Thymus (tissue), 11 donors: ENCODE measurements at regions not wholly inside any gene's neighbourhood (a gene's known extent, or its start where the extent isn't known, plus 50 kb on each side); places are given as distances from the start of the nearest gene placed in this dataset.

Experiments used
- DNase-seq, 9 donors: peaks; one replicate each; pipeline ENCODE4 v3.0.0-alpha.2; 2013; ENCODE audit warnings: low spot score in 9 of 9, low read depth in 6 of 9, missing footprints in 1 of 9
- H3K27ac ChIP-seq, 2 donors: one replicate each; pipeline ENCODE4 v1.5.1; 2013; ENCODE audit warnings: control low read depth in 1 of 2, low read depth in 1 of 2, low read length in 1 of 2, mild to moderate bottlenecking in 1 of 2, moderate library complexity in 1 of 2
- H3K27me3 ChIP-seq, 2 donors: one replicate each; pipeline ENCODE4 v1.5.1; 2013; ENCODE audit warnings: low read length in 1 of 2; ENCODE audit not compliant: control insufficient read depth in 2 of 2, insufficient read depth in 1 of 2
- H3K36me3 ChIP-seq, 2 donors: one replicate each; pipeline ENCODE4 v1.5.1; 2013; ENCODE audit warnings: low read length in 1 of 2, mild to moderate bottlenecking in 1 of 2, moderate library complexity in 1 of 2; ENCODE audit not compliant: control insufficient read depth in 2 of 2, insufficient read depth in 2 of 2
- H3K4me1 ChIP-seq, 2 donors: one replicate each; pipeline ENCODE4 v1.5.1; 2013; ENCODE audit warnings: low read length in 2 of 2; ENCODE audit not compliant: control insufficient read depth in 2 of 2, insufficient read depth in 2 of 2
- H3K4me3 ChIP-seq, 2 donors: one replicate each; pipeline ENCODE4 v1.5.1; 2013; ENCODE audit warnings: low read length in 2 of 2, control low read depth in 1 of 2, mild to moderate bottlenecking in 1 of 2
- H3K9me3 ChIP-seq, 2 donors: one replicate each; pipeline ENCODE4 v1.5.1; 2013; ENCODE audit warnings: low read length in 1 of 2, mild to moderate bottlenecking in 1 of 2; ENCODE audit not compliant: control insufficient read depth in 2 of 2, insufficient read depth in 1 of 2
- WGBS: extraction: QIAGEN DNeasy Blood & Tissue Kit; methylation state at CpG from one replicate; pipeline ENCODE4 v1.1.7; 2013; 5-methylcytosine and 5-hydroxymethylcytosine counted together
- donor health status: healthy.

- no peak overlapping the region for H3K27ac ChIP-seq
- no peak overlapping the region for H3K4me3 ChIP-seq
- H3K27me3 ChIP-seq, result no peaks in the 10 kb centered on the region
- no peaks in the 10 kb centered on the region for H3K36me3 ChIP-seq
- DNase-seq, result no peak
- H3K4me1 ChIP-seq, result no peaks in the 10 kb centered on the region
- WGBS, result 95% methylated on average over 3 of the region's 3 CpGs
- H3K9me3 ChIP-seq, result peaks cover 0 to 6% of the 10 kb centered on the region in 2 donors
These were observed 218.3 kb downstream of the CRPPA start for GRCh38 chr7:16203065-16203464.

- no peak for DNase-seq
- no peaks in the 10 kb centered on the region for H3K27me3 ChIP-seq
- no peak overlapping the region for H3K27ac ChIP-seq
- no peak overlapping the region for H3K4me3 ChIP-seq
- H3K9me3 ChIP-seq, result peaks cover 0 to 6% of the 10 kb centered on the region in 2 donors
- no peaks in the 10 kb centered on the region for H3K4me1 ChIP-seq
- no peaks in the 10 kb centered on the region for H3K36me3 ChIP-seq
These were observed 219.0 kb downstream of the CRPPA start for GRCh38 chr7:16202303-16202702.

GRCh38 chr7:16200591-16200990 lies 220.7 kb downstream of the CRPPA start:
- Histone ChIP-seq H3K36me3 (no peaks in the 10 kb centered on the region), H3K4me1 (no peaks in the 10 kb centered on the region), H3K27ac (no peak overlapping the region), H3K27me3 (no peaks in the 10 kb centered on the region), H3K9me3 (peaks cover 0 to 6% of the 10 kb centered on the region in 2 donors), H3K4me3 (no peak overlapping the region)
- WGBS, result 96% methylated on average over 1 of the region's 1 CpG
- DNase-seq, result no peak

- H3K4me1 ChIP-seq, result no peaks in the 10 kb centered on the region
- WGBS, result 93% methylated on average over 4 of the region's 4 CpGs
These were observed 227.7 kb downstream of the CRPPA start for GRCh38 chr7:16193631-16194030.

GRCh38 chr7:16189026-16189715 lies 232.2 kb downstream of the CRPPA start:
- Histone ChIP-seq H3K4me3 (no peak overlapping the region), H3K4me1 (no peaks in the 10 kb centered on the region), H3K36me3 (no peaks in the 10 kb centered on the region), H3K27me3 (no peaks in the 10 kb centered on the region), H3K27ac (no peak overlapping the region), H3K9me3 (no peaks in the 10 kb centered on the region)
- 96% methylated on average over 2 of the region's 2 CpGs for WGBS
- DNase-seq, result no peak

More at GRCh38 chr7:16193631-16194030, 227.7 kb downstream of the CRPPA start:
- no peaks in the 10 kb centered on the region for H3K27me3 ChIP-seq
- H3K4me3 ChIP-seq, result no peak overlapping the region
- no peak overlapping the region for H3K27ac ChIP-seq
- H3K36me3 ChIP-seq, result no peaks in the 10 kb centered on the region
- DNase-seq, result no peak
- H3K9me3 ChIP-seq, result no peaks in the 10 kb centered on the region

- DNase-seq, result no peak
- Histone ChIP-seq H3K4me3 (no peak overlapping the region), H3K9me3 (no peaks in the 10 kb centered on the region), H3K4me1 (no peaks in the 10 kb centered on the region), H3K27me3 (no peaks in the 10 kb centered on the region), H3K36me3 (no peaks in the 10 kb centered on the region), H3K27ac (no peak overlapping the region)
- WGBS, result 96% methylated on average over 1 of the region's 1 CpG
These were observed 234.2 kb downstream of the CRPPA start for GRCh38 chr7:16187131-16187530.

- Histone ChIP-seq H3K36me3 (no peaks in the 10 kb centered on the region), H3K4me3 (no peak overlapping the region), H3K4me1 (no peaks in the 10 kb centered on the region), H3K27ac (no peak overlapping the region), H3K9me3 (no peaks in the 10 kb centered on the region), H3K27me3 (no peaks in the 10 kb centered on the region)
- DNase-seq, result no peak
- WGBS, result 96% methylated on average over 2 of the region's 2 CpGs
These were observed 242.8 kb downstream of the CRPPA start for GRCh38 chr7:16178585-16178984.

- Histone ChIP-seq H3K9me3 (no peaks in the 10 kb centered on the region), H3K4me3 (no peak overlapping the region), H3K4me1 (no peaks in the 10 kb centered on the region), H3K27me3 (no peaks in the 10 kb centered on the region), H3K36me3 (no peaks in the 10 kb centered on the region), H3K27ac (no peak overlapping the region)
- WGBS, result 91% methylated on average over 2 of the region's 2 CpGs
- DNase-seq, result no peak
These were observed 243.2 kb downstream of the CRPPA start for GRCh38 chr7:16178092-16178491.

- Histone ChIP-seq H3K36me3 (no peaks in the 10 kb centered on the region), H3K27me3 (no peaks in the 10 kb centered on the region), H3K4me1 (no peaks in the 10 kb centered on the region), H3K9me3 (peaks cover 0 to 2% of the 10 kb centered on the region in 2 donors), H3K27ac (no peak overlapping the region), H3K4me3 (no peak overlapping the region)
- 95% methylated on average over 4 of the region's 4 CpGs for WGBS
- no peak for DNase-seq
These were observed 247.1 kb downstream of the CRPPA start for GRCh38 chr7:16174253-16174652.
